C4-2B (cell line): ENCODE measurements at regions not wholly inside any gene's neighbourhood (a gene's known extent, or its start where the extent isn't known, plus 50 kb on each side); places are given as distances from the start of the nearest gene placed in this dataset.

Experiments
- H3K27ac ChIP-seq: fragments of 450-650 bp; 2 replicates; pipeline ENCODE4 v1.5.1; 2017
- CTCF ChIP-seq: fragments of 450-650 bp; conservative IDR thresholded peaks from 2 replicates; pipeline ENCODE4 v1.5.1; 2017; ENCODE audit warnings: mild to moderate bottlenecking
- ZFX ChIP-seq: fragments of 450-650 bp; IDR thresholded peaks from 2 replicates; pipeline ENCODE4 v1.6.1; 2017

DNA sequence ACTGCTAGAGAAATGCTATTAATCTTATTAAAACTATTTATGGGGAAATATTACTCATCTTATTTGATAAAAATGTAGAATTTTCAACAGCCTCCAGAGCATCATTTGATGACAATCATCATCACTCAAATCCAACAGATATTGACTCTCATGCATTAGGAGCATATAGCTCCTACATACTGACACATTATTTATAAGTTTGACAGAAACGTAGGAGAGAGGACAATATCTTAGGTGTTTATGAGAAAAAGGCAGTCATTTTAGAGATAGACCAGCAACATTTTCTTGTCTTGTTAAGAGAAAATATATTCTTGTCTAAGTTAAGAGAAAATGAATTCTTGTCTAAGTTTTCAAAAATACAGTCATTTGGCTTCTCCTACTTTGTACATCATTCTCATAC lies 2550.2 kb downstream of the PCDH7 start:
- TF ChIP-seq CTCF: no peak
- TF ChIP-seq ZFX: no peak
- no peak overlapping the region for H3K27ac ChIP-seq

GRCh38 chr4:33272722-33273121 lies 2552.6 kb downstream of the PCDH7 start:
- no peak for TF ChIP-seq ZFX
- no peak for TF ChIP-seq CTCF
- no peak overlapping the region for H3K27ac ChIP-seq

DNA sequence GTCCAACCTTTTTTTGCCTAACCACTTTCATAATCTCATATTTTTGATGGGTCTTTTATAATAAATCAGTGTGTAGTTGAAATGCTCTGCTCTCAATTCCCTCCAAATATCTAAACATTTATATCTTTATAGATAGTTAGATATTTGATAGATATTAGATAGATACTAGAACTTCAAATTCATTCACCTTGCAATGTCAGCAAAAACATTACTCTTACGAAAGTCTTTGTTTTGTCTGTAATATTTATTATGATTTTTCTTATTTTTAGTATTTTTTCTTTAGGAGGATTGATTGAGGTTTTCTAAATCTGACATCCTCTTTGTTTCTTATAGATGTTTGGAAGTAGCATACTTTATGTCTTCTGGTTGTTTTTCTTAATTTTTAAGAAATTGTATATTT lies 2563.6 kb downstream of the PCDH7 start:
- TF ChIP-seq ZFX: no peak
- TF ChIP-seq CTCF: no peak
- no peak overlapping the region for H3K27ac ChIP-seq

DNA sequence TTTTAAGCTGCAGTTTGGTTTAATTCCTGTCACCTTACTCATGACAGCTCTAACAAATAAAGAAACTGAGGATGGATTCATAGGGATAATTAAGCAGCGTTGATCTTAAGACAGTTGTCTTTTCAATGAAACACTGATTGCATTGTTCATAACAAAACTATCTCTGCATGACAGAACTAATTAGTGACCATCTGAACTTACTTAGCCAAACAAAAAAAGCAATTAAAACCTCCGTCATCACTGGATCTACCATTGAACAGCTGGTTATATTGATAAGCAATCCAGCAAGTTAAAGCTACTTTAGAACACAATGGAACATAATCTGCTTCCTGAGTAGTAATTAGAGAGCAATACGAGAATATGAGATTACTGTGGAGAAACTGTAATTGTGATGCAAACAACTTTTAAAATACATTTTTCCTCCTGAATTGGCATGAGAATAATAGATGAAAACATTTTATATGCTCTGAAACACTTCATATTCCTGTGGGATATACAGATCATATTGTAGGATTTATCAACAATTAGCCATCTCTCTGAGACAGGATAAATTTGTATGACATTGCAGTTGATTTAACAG lies 2576.8 kb downstream of the PCDH7 start:
- H3K27ac ChIP-seq: no peak overlapping the region
- TF ChIP-seq ZFX (no peak), CTCF (no peak)

DNA sequence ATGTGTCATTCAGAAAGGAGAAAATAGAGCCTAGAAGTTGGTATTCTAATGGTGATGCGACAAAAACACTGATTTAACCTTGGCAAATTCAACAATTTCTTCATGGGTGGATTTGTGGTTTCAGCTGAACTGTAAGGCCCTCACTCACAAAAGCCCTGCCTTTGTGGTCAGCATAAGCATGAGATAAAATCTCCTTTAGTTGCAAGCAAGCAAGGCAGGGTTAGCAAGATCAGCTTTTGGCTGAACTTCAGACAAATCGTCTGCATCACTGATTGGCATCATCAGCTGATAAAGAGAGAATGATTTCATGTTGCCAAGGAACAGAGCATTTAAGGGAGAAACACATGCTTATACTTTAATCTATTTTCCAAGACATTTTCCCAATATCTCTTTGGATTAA lies 2582.2 kb downstream of the PCDH7 start:
- no peak overlapping the region for H3K27ac ChIP-seq
- TF ChIP-seq CTCF (no peak), ZFX (no peak)

- H3K27ac ChIP-seq: no peak overlapping the region
- no peak for TF ChIP-seq CTCF
- no peak for TF ChIP-seq ZFX
Observed at GRCh38 chr4:33306131-33306530, 2586.0 kb downstream of the PCDH7 start.

GRCh38 chr4:33316033-33316432 lies 2595.9 kb downstream of the PCDH7 start:
- H3K27ac ChIP-seq: no peak overlapping the region
- TF ChIP-seq CTCF: no peak
- TF ChIP-seq ZFX: no peak
